Caco-2 (cell line): ENCODE measurements at regions not wholly inside any gene's neighbourhood (a gene's known extent, or its start where the extent isn't known, plus 50 kb on each side); places are given as distances from the start of the nearest gene placed in this dataset.

Experiments used
- BruUV-seq: library from RNA; stranded (reverse); fragments of 400-500 nt; replicated peaks from 2 replicates; lab custom pipeline; 2021; lab: Mats Ljungman, UMichigan
- CTCF ChIA-PET: fragments of 300-600 bp; sonication (Branson Sonifier 250); formaldehyde crosslinking; loops from one replicate; lab custom pipeline; 2022; ENCODE audit warnings: antibody characterized with exemption; lab: Charles Lee
- POLR2A ChIA-PET: fragments of 300-600 bp; sonication (Branson Sonifier 250); formaldehyde crosslinking; loops from one replicate; lab custom pipeline; 2022; ENCODE audit warnings: antibody characterized with exemption; lab: Charles Lee
- DNase-seq, 2 experiments: peaks; one replicate each; pipeline versions ENCODE4 v3.0.0 to v3.0.0-alpha.2; 2020 to 2022
- H3K27me3 ChIP-seq: replicated peaks from 2 replicates; pipeline ENCODE4 v1.6.0; 2011; ENCODE audit warnings: low read length; ENCODE audit not compliant: control insufficient read depth, insufficient read depth
- H3K36me3 ChIP-seq: 2 replicates; pipeline ENCODE4 v1.5.1; 2011; ENCODE audit warnings: low read length; ENCODE audit not compliant: control insufficient read depth, insufficient read depth
- H3K4me1 ChIP-seq: fragments of 250-450 bp; sonication (Bioruptor Pico); 2 replicates; pipeline ENCODE4 v1.5.1; 2020; ENCODE audit warnings: mild to moderate bottlenecking
- H3K4me3 ChIP-seq: 2 replicates; pipeline ENCODE4 v1.5.1; 2011; ENCODE audit warnings: low read depth, mild to moderate bottlenecking, control low read depth, low read length
- H3K9me3 ChIP-seq: fragments of 250-450 bp; sonication (Bioruptor Pico); 2 replicates; pipeline ENCODE4 v1.5.1; 2020; ENCODE audit warnings: mild to moderate bottlenecking, moderate library complexity
- H3K27ac Mint-ChIP-seq: one replicate; pipeline ENCODE4 v1.8.0; 2022; ENCODE audit warnings: mixed read lengths; ENCODE audit not compliant: unreplicated experiment
- H3K27me3 Mint-ChIP-seq: one replicate; pipeline ENCODE4 v1.8.0; 2022; ENCODE audit warnings: mixed read lengths; ENCODE audit not compliant: insufficient read depth, unreplicated experiment
- H3K36me3 Mint-ChIP-seq: one replicate; pipeline ENCODE4 v1.8.0; 2022; ENCODE audit warnings: mild to moderate bottlenecking, mixed read lengths; ENCODE audit not compliant: insufficient read depth, unreplicated experiment
- H3K4me1 Mint-ChIP-seq: one replicate; pipeline ENCODE4 v1.8.0; 2022; ENCODE audit warnings: low read depth, mixed read lengths; ENCODE audit not compliant: unreplicated experiment
- H3K4me3 Mint-ChIP-seq: one replicate; pipeline ENCODE4 v1.8.0; 2022; ENCODE audit warnings: mild to moderate bottlenecking, moderate library complexity, mixed read lengths; ENCODE audit not compliant: unreplicated experiment
- H3K9me3 Mint-ChIP-seq: one replicate; pipeline ENCODE4 v1.8.0; 2022; ENCODE audit warnings: mixed read lengths; ENCODE audit not compliant: unreplicated experiment
- intact Hi-C: fragments of 100-400 bp; cut with micrococcal nuclease; formaldehyde crosslinking; loops from one replicate; pipeline ENCODE4 v1.10.0; 2022; ENCODE audit not compliant: unreplicated experiment
- TF ChIP-seq, protein P1 (sequence below), 2 experiments: fragments of 200-600 bp in 1 of 2; IDR thresholded peaks; 1 replicate in 1 of 2; 2 replicates in 1 of 2; pipeline versions ENCODE4 v1.5.1 to v1.8.0; 2011 to 2022; ENCODE audit warnings: antibody characterized with exemption in 1 of 2, control low read depth in 1 of 2, inconsistent platforms in 1 of 2, low read depth in 1 of 2, low read length in 1 of 2, mild to moderate bottlenecking in 1 of 2, moderate library complexity in 1 of 2; ENCODE audit not compliant: insufficient read depth in 1 of 2, severe bottlenecking in 1 of 2, unreplicated experiment in 1 of 2

DNA sequence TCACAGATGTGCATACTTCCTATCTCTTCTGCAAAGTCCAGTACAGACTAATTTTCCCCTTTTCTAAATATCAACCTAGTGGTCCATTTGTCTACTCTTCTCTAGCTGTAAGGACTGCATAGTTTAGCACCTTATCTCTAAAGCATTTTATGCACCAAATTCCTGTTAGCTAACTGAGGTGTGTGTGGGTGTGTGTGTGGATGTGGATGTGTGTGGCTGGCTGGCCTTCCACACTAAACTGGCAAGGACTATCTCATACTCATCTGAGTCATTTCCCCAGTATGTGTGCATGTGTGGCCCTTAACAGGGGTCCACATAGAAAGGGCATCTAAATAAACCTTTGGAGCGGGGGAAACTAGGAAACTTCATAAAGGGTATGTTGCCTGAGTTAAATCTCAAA, 139.6 kb downstream of the TTC32 start:
- TF ChIP-seq, protein P1, sequence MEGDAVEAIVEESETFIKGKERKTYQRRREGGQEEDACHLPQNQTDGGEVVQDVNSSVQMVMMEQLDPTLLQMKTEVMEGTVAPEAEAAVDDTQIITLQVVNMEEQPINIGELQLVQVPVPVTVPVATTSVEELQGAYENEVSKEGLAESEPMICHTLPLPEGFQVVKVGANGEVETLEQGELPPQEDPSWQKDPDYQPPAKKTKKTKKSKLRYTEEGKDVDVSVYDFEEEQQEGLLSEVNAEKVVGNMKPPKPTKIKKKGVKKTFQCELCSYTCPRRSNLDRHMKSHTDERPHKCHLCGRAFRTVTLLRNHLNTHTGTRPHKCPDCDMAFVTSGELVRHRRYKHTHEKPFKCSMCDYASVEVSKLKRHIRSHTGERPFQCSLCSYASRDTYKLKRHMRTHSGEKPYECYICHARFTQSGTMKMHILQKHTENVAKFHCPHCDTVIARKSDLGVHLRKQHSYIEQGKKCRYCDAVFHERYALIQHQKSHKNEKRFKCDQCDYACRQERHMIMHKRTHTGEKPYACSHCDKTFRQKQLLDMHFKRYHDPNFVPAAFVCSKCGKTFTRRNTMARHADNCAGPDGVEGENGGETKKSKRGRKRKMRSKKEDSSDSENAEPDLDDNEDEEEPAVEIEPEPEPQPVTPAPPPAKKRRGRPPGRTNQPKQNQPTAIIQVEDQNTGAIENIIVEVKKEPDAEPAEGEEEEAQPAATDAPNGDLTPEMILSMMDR (IDR thresholded peaks at IDR 0.05; ENCODE audit: insufficient read depth in 1 of 2, low read depth in 1 of 2, low read length in 1 of 2, severe bottlenecking in 1 of 2, unreplicated experiment in 1 of 2) = no peak
- ChIA-PET POLR2A (no interaction called here), CTCF (no interaction called here)

DNA sequence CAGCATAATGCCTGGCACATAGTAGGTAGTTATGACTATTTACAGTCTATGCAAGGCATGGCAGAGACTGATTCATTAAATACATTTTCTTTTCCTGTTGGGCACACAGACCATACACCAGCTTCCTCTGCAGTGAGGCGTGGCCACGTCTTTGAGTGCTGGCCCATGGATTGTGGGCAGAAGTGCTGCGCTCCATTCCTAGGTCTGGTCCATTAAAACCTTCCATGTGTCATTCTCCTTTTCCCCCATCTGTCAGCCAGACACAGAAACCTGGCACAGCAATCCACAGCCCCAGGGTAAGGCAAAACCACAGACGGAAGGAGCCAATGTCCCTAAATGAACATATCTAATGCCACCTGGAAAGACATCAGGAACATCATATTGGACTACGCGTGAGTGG, 141.9 kb downstream of the TTC32 start:
- Mint-ChIP-seq H3K9me3 (no peaks in the 10 kb centered on the region), H3K36me3 (no peaks in the 10 kb centered on the region), H3K27me3 (peaks cover 2% of the 10 kb centered on the region), H3K4me3 (no peak overlapping the region), H3K4me1 (peaks cover 10% of the 10 kb centered on the region), H3K27ac (no peak overlapping the region)
- H3K4me1 ChIP-seq = peaks cover 10% of the 10 kb centered on the region; the same call in 1 of the 2 replicates
- TF ChIP-seq, protein P1 (IDR thresholded peaks at IDR 0.05; ENCODE audit: insufficient read depth in 1 of 2, low read depth in 1 of 2, low read length in 1 of 2, severe bottlenecking in 1 of 2, unreplicated experiment in 1 of 2) = no peak
- H3K9me3 ChIP-seq = no peaks in the 10 kb centered on the region
- no peaks in the 10 kb centered on the region for H3K27me3 ChIP-seq
- no peak overlapping the region for H3K4me3 ChIP-seq
- ChIA-PET CTCF (no interaction called here), POLR2A (no interaction called here)
- H3K36me3 ChIP-seq = no peaks in the 10 kb centered on the region
- intact Hi-C loops = no loop called here
- BruUV-seq = no TSS peak
- DNase-seq = no peak

More for the DNA sequence above, 139.6 kb downstream of the TTC32 start:
- DNase-seq = no peak
- BruUV-seq = no TSS peak
- intact Hi-C loops = no loop called here
- peaks cover 10% of the 10 kb centered on the region; the same call in 1 of the 2 replicates for H3K4me1 ChIP-seq
- Mint-ChIP-seq H3K27me3 (peaks cover 3% of the 10 kb centered on the region), H3K4me1 (peaks cover 10% of the 10 kb centered on the region), H3K36me3 (no peaks in the 10 kb centered on the region), H3K27ac (no peak overlapping the region), H3K4me3 (no peak overlapping the region), H3K9me3 (no peaks in the 10 kb centered on the region)
- H3K36me3 ChIP-seq = no peaks in the 10 kb centered on the region
- no peak overlapping the region for H3K4me3 ChIP-seq
- H3K27me3 ChIP-seq = no peaks in the 10 kb centered on the region
- no peaks in the 10 kb centered on the region for H3K9me3 ChIP-seq

DNA sequence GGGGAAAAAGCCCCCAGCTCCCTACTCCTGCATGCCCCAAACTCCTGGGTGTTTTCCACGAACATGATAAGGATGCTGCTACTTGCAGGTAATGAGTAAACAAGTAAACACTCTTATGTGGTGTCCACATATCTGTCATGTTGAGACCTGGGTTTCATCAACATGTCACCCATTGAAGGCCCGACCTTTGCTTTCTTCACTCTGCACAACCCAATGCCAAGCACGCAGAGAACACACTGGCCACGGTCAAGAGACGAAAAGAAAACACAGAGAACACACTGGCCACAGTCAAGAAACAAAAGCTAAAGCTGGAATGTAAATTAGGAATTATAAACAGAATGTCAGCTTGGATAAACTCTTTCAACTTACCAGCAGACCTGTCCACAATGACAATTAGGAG, 143.1 kb downstream of the TTC32 start:
- Histone ChIP-seq H3K27me3 (no peaks in the 10 kb centered on the region), H3K4me1 (no peaks in the 10 kb centered on the region), H3K9me3 (no peaks in the 10 kb centered on the region), H3K36me3 (no peaks in the 10 kb centered on the region), H3K4me3 (no peak overlapping the region)
- H3K4me1 Mint-ChIP-seq = peaks cover 5% of the 10 kb centered on the region
- ChIA-PET POLR2A (no interaction called here), CTCF (no interaction called here)
- no peak overlapping the region for H3K4me3 Mint-ChIP-seq
- intact Hi-C loops = no loop called here
- DNase-seq = no peak
- TF ChIP-seq, protein P1 (IDR thresholded peaks at IDR 0.05; ENCODE audit: insufficient read depth in 1 of 2, low read depth in 1 of 2, low read length in 1 of 2, severe bottlenecking in 1 of 2, unreplicated experiment in 1 of 2) = no peak
- H3K27ac Mint-ChIP-seq = no peak overlapping the region
- no peaks in the 10 kb centered on the region for H3K36me3 Mint-ChIP-seq
- no peaks in the 10 kb centered on the region for H3K9me3 Mint-ChIP-seq
- no TSS peak for BruUV-seq
- H3K27me3 Mint-ChIP-seq = peaks cover 5% of the 10 kb centered on the region
